ENCODE measurements at regions not wholly inside any gene's neighbourhood (a gene's known extent, or its start where the extent isn't known, plus 50 kb on each side); places are given as distances from the start of the nearest gene placed in this dataset.

DNA sequence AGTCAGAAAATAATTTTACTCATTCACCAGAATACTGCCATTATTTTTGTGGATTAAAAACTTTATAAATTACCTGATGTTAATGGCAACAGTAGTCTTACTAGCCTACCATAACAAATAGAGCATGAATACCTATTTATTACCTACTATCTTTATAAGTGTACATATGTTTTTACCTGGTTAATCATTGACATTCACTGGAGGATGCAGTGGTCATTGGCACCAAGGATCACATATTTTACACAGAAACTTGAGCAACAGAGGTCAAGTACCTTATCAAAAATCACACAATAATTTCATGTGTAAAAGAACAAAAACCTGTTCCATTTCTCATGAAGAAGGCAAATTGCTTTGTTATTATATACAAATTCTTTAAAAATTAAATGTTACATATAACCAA lies 1284.9 kb upstream of the NCAM2 start:
- no peak for DNase-seq

DNA sequence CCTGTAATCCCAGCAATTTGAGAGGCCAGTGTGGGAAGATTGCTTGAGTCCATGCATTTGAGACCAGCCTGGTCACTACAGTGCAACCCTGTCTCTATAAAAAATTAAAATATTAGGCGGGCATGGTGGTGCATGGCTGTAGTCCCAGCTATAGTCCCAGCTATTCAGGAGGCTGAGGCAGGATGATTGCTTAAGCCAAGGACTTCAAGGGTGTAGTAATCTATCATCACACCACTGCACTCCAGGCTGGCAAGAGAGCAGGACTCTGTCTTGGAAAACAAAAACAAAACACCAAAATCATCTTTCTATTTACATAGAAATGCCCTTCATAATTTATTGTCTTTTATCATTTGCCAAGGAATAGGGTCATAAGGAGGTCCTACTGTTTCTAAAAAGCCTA lies 1274.1 kb upstream of the NCAM2 start:
- DNase-seq: no peak

DNA sequence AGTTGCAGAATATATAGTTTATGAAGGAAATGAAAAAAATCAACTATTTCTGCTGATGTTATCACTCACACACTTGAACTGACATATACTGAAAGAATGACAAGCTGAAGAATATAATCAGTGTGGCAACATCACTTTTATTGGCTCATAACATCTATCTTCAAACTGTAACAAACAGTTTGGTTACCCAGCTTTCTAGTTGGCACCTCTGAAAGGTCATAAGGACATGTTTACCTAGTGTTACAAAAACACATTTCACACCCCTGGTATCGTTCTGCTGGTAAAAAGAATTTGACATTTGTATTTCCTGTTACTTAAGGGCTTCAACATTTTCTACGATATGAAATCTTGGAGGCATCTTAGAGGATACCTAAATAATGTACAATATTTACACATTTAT lies 1267.0 kb upstream of the NCAM2 start:
- DNase-seq: no peak

DNA sequence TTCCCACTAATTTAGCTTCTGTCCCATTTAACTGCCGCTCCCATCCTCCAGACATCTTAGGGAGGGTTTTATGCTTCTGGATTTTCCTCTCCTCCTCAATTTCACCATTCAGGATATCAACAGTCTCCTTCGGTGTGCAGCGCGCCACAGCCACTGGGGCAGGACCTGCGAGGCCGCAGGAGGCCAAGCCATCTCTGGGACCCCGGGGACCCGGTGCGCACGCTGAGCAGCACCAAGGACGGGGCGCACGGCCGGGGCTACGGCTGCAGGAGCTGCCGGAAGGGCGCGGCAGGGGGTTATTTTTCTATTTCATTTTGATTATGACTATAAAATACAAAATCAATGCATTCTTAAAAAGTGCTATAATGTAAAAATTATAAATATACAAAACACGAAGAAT lies 1238.4 kb upstream of the NCAM2 start:
- no peak for DNase-seq

DNA sequence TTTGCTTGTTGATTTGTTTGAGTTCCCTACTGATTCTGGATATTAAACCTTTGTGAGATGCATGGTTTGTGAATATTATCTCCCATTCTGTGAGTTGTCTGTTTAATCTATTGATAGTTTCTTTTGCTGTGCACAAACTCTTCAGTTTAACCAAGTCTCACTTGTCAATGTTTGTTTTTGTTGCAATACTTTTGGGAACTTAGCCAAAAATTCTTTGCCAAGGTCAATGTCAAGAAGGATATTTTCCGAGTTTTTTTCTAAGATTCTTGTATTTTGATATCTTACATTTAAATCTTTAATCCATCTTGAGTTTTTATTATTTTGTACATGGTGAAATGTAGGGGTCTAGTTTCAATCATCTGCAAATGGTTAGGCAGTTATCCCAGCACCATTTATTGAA lies 1230.7 kb upstream of the NCAM2 start:
- no peak for DNase-seq

DNA sequence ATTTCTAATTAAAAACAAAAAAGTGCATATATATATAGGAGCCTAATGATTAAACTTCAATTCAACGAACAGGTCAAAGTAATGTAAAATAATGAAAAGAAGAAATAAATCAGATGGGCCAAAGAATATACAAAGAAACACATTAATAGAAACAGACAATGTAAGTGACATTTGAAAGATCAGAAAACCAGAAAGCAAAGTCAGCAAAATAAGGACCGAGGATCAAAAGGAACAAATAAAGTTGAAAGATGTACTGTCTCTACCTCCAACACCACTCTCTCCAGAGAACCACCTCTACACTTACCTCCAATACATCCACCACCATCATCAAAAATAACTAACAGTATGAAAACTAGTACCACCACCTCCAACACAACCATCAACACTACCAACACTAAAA lies 1226.3 kb upstream of the NCAM2 start:
- no peak for DNase-seq

DNA sequence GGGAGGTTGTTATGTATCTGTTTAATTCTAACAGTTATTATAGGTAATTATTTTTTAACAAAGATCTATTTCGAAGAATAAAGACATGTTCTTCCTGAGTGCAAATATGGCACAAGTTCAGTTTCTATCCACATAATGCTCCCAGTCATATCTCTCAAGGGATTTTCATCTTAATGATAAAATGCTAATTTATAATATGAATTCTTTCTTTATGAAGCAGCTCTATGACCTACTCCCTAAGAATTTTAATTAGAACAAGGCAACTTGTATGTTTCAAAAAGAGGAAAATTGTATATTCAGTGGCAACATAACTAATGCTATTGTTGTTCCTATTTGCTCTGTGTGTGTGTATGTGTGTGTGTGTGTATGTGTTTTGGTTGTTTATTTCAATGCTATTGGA lies 1222.1 kb upstream of the NCAM2 start:
- no peak for DNase-seq

DNA sequence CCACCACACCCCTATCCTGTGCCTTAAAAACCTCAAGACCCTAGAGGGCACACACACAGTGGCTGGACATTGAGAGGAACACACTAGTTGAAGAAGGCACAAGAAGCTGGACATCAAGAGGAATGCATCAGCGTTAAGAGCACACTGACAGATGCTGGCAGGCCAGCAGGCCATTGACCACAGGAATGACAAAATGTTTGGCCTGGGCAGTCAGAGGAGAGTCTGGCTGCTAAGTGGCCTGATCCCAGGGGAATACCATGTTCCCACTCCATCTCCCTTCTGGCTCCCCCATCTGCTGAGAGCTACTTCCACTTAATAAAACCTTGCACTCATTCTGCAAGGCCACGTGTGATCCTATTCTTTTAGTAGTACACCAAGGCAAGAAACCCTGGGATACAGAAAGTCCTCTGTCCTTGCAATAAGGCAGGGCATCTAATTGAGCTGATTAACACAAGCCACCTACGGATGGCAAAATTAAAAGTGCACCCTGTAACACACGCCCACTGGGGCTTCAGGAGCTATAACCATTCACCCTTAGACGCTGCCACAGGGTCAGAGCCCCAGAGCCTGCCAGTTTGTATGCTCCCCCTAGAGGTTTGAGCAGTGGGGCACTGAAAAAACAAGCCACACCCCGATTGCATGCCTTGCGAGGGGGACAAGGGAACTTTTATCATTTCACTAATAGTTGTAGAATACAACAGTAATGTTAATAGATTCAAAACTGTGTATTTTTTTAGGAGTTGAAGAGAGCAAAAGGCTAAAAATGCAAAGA lies 1216.1 kb upstream of the NCAM2 start:
- no peak for DNase-seq

DNA sequence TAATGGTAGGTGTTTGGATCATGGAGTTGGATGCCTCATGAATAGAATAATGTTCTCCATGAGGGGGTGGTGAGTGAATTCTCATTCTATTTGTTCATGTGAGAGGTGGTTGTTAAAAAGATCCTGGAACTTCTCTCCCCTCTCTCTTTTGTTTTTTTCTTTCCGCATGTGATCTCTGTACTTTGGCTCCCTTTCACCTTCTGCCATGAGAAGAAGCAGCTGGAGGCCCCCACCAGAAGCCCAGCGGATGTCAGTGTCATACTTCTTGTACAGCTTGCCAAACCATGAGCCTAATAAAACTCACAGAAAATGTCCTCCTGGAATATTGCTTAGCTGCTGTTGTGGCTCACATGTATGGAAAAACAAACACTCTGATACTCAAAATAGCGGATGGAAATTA lies 1212.3 kb upstream of the NCAM2 start:
- DNase-seq: no peak

DNA sequence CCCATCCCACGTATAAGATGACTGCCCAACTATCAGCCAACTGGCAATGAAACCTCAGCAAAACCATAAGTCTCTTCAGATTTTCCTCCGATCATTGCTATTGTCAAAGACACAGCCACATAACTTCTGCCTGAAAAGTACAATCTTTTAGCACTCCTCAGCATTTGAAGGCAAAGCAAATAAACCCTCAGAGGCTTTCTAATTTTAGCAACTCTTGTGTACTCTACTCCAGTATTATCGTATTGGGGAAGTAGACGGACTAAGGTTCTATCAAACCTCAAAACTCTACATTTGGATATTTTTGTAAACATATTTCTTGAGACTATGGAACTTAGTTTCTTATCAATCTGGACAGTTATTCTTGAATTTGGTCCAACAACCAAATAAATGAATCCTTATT lies 1206.2 kb upstream of the NCAM2 start:
- no peak for DNase-seq

DNA sequence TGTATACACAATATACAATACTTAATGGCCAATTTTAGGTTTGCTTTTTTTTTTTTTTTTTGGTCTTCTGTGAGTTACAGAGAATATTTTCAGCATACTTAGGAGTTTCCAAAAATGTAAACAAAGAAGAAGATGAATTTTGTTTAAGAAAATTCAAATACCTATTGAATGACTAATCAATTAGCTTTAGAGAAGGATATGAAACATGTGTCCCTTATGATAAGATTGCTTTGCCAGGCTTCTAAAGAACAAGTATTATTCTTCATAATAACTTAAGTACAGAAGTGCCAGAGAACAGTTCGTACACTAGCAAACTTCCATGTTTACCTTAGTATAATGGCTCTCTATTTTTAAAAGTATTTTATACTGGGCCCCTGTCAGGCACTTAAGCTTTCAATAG lies 1191.0 kb upstream of the NCAM2 start:
- no peak for DNase-seq

DNA sequence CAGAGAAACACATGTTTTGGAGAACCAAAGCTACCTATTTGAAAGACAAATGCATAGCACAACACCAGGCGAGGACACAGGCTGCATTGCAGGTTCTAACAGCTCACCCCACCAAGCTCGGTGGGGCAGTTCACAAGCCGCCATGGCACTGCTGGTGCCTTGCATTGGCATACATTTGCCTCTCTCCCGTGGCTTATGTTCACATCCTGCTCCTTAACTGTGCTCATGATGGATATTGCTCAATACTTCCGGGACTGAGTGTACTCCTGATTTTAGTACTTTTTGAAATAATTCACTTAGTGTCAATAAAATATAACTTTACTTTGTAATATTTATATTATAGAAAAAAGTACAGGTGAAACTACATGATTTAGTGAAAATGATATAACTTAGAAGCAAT lies 1187.4 kb upstream of the NCAM2 start:
- DNase-seq: no peak

DNA sequence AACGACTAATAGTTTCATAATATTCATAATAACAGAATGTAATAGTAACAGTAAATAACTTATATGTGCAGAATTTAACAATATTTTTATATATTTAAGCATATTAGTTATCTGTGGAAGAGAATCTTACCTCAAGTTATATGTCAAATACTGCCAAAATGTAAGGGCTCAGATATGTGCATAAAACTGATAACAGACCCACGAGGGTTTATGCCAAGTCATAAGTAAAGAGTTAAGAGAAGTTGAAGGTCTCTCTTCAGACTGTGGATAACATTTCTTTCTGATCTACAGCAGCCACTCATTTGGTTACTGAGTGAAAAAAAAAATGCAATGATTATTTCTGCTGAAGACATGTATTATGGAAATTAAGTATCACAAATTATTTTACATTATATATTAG lies 1167.8 kb upstream of the NCAM2 start:
- no peak for DNase-seq

DNA sequence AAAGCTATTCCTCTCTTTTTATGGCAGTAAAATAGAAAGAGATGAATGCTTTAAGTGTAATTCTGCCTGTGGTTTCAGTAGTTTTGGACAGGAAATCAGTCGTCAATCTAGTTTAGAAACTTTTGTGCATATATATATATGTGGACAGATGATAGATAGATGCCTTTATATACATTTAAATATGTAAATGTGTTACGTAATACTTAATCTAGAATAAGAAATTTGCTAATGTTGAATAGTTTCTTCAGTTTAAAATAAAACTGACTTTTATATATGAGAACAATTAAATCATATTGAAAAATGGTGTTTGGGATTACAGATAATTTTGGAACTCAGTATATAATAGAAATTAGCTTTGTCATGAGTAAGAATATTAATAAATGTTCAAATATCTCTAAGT lies 1165.7 kb upstream of the NCAM2 start:
- no peak for DNase-seq

DNA sequence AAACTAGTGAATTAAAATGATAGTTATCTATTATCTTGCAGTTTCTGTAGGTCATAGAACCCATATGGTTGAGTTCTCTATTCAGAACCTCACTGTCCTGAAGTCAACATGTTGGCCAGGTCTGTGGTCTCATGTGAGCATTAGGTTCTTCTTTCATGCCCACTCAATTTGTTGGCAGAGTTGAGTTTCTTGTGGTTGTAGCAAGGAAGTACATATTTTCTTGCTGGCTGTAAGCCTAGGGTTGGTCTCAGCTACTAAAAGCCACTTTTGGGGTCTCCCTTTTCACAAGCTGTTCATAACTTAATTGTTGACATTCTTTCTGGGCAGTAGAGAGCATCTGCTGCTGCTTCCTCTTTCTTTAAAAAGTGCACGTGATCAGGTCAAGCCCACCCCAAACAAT lies 1165.1 kb upstream of the NCAM2 start:
- no peak for DNase-seq

DNA sequence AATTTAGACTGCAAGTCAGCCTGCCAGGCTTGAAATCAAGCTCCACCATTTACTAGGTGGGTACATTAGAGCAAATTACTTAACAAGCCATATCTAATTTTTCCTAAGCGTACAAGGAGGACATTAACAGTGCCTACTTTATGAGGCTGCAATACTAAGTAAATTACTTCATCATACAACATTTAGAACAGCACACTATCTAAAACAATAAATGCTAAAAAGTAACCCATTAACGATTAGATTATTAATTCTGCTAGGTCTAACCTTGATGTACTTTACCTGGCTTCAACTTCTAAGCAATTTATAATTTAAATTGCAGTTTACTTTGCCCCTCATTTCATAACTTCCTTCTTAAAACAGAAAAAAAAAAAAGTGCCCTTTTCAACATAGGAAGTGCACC lies 1155.6 kb upstream of the NCAM2 start:
- DNase-seq: no peak

DNA sequence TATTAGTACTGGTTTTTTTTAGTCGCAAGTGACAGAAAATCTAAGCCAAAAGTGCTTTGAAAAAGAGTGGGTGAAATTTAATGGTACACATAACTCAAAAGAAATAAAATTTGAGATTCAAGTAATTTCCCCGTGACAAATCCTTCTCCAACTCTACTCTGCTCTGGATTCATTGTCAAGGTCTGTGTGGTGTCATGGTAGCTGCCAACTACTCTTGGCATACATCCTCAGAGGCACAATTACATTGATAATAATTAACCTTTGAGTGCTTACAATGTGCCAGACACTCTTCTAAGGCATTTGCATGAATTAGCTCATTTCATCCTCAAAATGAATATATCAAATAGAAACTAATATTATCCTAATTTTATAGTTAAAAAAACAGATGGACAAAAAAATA lies 1153.9 kb upstream of the NCAM2 start:
- no peak for DNase-seq

DNA sequence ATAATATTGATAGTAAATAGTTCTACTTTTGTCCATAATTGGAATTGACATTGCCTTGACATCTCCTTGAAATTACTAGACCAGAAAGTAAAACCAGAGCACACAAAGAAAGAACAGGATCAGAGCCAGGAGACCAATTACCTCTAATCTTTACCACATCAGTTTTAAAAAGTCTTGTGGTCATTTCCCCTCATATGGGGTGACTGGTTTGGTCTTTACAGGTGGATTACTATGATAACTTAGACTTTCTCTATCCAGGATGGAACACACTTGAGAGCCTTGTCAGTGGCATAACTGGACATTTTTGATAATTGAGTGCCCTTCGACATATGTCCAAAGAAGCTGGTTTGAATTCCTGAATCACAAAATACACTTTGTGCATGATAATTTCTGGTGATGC lies 1148.1 kb upstream of the NCAM2 start:
- DNase-seq: no peak

DNA sequence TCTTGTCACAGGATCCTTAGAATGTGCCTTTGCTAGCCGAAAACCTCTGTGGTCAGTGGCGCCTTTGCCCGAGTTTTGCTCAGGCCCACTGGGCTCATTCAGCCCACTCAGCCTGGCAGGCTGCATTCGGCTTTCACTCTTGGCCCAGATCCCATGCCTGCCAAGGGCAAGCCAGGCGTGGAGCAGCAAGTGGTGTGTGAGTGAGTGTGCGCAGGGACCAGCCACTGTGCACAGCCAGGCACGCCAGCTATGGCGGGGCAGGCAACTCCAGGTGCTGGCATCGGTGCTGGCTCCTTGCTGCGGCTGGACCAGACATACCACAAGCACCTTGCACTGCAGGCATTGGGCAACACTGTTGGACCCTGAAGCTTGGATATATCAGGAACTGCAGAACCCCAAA lies 1145.1 kb upstream of the NCAM2 start:
- DNase-seq: no peak

DNA sequence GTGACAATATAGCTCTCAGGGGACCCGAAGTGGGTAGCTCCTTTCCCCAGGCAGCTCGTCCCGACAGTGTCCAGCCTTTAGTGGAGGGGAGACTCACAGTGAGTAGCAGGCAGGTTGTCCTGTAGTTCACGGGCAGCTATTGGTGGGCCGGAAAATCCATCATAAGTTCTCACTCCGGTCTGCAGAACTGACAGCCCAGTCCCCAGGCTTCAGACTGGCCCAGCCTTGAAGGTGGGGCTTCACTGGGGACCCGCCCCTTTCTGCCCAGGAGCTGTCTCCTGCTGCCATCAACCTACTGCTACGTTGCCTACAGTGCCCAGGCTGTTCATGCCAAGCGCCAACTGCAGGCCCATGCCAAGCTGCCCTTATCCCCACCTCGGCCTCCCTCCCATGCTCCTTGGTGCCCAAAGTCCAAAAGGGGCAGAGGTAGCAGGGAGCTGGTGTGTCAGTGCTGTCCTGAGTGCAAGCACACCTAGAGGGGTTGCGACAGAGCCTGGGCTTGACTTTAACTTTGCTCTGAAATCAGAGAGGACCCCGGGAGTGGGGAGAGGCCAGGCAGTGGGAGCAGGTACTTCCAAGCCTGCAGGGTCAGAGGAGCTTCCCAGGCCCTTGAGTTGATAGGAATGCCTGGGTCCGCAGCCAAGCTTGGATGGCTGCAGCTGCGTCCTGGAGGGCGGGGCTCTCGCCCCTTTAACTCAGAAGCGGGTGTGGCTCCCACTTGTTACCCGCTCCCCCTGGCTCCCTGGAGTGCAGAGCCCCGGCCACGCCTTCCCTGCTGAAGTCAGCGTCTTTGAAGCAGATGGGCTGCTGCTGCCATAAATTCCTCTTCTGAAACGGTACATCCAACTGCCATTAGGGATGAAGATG lies 1144.3 kb upstream of the NCAM2 start:
- no peak for DNase-seq

DNA sequence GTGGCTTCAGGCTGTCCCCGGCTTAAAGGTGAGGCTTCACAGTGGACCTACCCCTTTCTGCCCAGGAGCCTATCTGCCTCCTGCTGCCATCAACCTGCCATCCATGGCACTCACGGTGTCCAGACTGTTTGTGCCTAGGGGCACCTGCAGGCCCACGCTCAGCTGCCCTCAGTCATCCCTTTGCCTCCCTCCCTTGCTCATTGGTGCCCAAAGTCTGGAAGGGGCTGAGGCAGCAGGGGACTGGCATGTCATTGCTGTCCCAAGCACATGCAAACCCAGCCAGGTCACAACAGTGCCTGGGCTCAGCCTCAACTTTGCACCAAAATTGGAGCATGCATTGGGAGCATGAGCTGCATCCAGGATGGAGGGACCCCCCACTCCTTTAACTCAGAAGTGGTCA lies 1142.7 kb upstream of the NCAM2 start:
- no peak for DNase-seq

DNA sequence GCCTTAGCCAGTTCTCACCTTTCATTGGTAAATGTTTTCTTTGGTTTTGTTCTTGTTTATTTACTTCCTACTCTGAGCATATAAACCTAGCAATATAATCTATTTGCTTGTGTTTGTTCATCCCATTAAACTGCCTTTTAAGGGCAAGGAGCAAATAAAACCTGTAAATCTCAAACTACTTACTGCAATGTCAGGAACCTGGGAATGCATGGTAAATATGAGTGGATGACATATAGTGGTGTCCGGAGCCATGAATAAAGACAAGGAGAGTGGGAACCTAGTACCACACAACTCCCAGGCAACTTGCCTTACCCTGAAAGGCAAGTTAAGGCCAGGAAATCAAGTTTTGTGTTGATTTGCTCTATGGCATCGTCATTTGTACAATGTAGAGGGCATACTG lies 1133.7 kb upstream of the NCAM2 start:
- no peak for DNase-seq

DNA sequence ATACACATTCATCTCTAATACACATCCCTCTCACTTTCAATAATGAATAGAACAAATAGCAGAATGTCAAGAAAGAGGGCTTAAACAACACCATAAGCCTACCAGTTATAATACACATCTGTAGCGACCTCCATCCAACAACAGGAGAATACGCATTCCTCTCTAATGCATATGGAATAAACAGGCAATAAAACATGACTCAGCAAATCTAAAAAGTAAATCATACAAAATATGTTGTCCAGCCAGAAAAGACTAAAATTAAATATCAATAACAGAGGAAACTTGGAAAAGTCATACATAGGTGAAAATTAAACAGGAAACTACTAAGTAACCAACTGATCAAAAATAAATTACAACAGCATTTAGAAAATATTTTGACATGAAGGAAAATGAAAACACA lies 1127.5 kb upstream of the NCAM2 start:
- DNase-seq: no peak

DNA sequence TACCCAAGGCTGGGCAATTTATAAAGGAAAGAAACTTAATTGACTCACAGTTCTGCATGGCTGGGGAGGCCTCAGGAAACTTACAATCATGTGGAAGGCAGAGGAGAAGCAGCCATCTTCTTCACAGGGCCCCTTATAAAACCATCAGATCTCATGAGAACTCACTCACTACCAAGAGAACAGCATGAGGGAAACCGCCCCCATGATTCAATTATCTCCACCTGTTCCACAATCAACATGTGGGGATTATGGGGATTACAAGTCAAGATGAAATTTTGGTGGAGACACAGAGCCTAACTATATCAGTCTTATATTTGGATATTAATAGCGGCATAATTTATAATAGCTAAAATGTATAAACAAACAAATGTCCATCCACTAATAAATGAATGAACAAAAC lies 1123.7 kb upstream of the NCAM2 start:
- no peak for DNase-seq

DNA sequence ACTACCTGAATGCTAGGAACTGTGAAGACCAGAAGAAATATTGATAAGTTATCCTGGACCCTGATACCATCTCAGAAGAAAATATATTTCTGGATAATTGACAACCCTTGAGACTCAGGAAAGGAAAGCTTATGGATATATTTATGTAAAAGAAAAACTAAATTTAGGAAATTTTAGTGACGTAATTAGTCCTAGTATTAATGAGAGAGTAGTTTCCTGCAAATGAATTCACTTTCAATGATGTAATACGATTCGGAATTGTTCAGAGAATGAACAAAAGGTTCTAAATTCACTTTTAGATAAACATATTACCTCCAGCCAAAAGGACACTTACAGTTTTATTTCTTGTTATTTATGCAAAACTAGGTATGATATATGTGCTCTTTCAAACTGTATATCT lies 1120.1 kb upstream of the NCAM2 start:
- DNase-seq: no peak
